ENCODE measurements at regions not wholly inside any gene's neighbourhood (a gene's known extent, or its start where the extent isn't known, plus 50 kb on each side); places are given as distances from the start of the nearest gene placed in this dataset.

DNA sequence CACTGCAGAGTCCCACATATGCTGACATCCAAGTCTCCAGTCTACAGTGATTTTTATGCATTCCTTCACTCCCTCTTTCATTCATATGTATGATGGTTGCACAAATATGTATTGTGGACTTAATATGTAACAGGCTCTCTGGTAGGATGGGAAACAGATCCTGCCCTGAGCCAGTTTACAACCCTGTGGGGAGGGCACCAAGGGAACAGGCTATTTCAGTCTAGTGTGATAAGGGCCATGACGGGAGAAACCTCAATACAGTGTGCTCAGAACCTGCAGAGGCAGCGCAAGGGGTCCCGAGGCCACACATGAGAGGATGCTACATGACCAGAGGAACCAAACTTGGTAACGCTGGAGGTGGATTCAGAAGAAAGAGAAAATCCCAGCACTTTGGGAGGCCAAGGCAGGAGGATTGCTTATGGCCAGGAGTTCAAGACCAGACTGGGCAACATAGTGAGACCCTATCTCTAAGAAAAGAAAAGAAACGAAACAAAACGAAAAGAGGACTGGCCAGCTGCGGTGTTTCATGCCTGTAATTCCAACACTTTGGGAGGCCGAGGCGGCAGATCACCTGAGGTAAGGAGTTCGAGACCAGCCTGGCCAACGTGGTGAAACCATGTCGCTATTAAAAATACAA lies 249.8 kb upstream of the JARID2 start:
- H3K4me3 ChIP-seq = no peak overlapping the region
- TF ChIP-seq, protein P1, sequence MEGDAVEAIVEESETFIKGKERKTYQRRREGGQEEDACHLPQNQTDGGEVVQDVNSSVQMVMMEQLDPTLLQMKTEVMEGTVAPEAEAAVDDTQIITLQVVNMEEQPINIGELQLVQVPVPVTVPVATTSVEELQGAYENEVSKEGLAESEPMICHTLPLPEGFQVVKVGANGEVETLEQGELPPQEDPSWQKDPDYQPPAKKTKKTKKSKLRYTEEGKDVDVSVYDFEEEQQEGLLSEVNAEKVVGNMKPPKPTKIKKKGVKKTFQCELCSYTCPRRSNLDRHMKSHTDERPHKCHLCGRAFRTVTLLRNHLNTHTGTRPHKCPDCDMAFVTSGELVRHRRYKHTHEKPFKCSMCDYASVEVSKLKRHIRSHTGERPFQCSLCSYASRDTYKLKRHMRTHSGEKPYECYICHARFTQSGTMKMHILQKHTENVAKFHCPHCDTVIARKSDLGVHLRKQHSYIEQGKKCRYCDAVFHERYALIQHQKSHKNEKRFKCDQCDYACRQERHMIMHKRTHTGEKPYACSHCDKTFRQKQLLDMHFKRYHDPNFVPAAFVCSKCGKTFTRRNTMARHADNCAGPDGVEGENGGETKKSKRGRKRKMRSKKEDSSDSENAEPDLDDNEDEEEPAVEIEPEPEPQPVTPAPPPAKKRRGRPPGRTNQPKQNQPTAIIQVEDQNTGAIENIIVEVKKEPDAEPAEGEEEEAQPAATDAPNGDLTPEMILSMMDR (IDR thresholded peaks at IDR 0.05) = no peak
- no peak for DNase-seq (ENCODE audit: low spot score)
- H3K27ac ChIP-seq = no peak overlapping the region

DNA sequence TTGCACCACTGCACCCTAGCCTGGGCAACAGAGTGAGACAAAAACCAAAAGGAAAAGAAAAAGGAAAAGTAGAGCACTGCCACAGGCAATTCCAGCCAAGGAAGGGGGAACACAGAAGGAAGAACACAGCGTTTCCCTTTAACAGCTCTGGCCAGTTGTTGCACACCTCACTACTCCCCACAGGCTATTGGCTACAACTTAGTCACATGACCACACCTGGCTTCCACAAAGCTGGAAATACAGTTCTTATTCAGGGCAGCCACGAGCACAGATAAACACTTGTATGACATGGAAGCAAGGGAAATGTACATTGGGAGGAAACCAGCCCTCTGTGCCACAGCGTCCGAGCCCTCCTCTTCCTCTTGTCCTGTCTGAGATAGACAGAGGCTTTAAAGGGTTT lies 249.0 kb upstream of the JARID2 start:
- H3K4me3 ChIP-seq = no peak overlapping the region
- TF ChIP-seq, protein P1 (IDR thresholded peaks at IDR 0.05) = no peak
- H3K27ac ChIP-seq = no peak overlapping the region
- no peak for DNase-seq (ENCODE audit: low spot score)

DNA sequence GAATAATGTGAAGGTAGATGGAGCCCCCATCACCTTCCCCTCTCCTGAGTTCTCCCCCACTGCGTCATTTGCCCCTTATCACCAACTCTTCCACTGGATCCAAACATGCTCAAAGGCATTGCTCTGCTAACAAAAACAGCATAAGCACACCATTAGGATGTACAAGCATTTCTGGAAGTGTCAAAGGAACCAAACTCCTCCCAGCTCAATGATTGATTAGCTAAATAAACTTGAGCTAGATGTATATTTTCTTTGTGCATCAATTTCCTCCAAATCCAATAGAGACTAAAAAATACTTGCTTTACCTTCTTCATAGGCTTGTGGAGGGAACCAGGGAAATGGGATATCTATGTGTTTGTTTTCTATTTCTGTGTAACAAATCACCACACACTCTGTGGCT lies 248.4 kb upstream of the JARID2 start:
- no peak for DNase-seq (ENCODE audit: low spot score)
- Histone ChIP-seq H3K4me3 (no peak overlapping the region), H3K27ac (no peak overlapping the region)
- TF ChIP-seq, protein P1 (IDR thresholded peaks at IDR 0.05) = no peak

DNA sequence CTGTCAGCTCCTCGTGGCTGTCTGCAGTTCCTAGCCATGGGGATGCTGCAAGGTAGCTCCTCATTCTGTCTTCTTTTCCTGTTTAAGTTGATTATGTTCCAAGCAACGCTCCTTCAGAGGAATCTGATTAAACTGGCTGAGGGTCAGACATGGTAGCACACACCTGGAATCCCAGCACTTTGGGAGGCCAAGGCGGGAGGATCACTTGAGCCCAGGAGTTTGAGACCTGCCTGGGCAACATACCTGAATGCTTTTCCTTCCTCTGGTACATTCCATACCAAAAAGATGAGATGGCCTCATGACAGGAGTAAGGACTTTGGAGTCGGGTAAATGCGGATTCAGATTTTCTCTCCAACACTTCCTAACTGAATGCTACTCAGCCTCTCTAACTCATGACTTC lies 246.8 kb upstream of the JARID2 start:
- no peak overlapping the region for H3K27ac ChIP-seq
- DNase-seq (ENCODE audit: low spot score) = no peak
- no peak overlapping the region for H3K4me3 ChIP-seq
- TF ChIP-seq, protein P1 (IDR thresholded peaks at IDR 0.05) = no peak

DNA sequence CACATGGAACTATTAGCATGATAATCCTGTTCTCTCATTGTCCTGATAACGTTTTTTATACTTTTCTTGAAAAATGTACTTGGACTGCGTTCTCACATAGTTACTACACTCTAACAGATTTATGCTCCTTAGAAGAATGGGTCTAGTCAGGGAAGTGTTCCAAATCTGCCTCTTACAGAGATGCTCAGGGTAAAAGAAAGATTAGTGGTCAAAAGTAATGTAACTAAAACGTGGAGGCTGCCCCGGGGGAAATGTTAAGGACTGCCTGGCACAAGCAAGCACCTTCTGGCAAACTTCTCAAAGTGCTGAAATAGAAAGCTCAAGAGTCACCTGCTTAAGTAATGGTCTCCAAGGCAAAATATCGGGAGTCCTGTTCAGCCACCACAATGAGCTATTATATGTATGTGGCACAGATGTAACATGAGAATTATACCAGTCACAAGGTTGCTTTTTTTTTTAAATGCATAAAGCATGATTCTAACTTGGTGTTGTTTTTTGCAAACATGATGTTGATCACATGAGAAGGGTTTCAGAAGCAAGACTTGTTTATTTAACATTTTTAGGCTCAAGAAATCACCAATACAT lies 244.5 kb upstream of the JARID2 start:
- TF ChIP-seq, protein P1 (IDR thresholded peaks at IDR 0.05) = no peak
- Histone ChIP-seq H3K4me3 (no peak overlapping the region), H3K27ac (no peak overlapping the region)
- DNase-seq (ENCODE audit: low spot score) = no peak

DNA sequence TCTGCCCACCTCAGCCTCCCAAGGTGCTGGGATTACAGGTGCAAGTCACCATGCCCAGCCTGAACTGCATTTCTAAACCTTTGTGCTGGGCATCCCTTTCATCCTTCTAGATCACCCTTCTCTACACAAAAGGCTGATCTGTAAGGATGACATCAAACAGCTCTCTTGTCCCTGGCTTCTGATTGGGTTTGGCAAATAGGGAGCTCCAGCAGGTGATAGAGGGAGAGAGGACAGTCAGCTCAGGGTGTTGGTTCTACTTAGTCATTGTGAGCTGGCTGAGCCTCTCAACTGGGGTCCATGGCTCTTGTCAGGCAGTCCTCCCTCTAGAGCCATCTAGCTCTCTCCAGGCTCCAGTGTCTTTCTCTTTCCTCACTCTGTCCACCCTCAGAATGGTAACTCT lies 237.6 kb upstream of the JARID2 start:
- Histone ChIP-seq H3K4me3 (no peak overlapping the region), H3K27ac (no peak overlapping the region)
- TF ChIP-seq, protein P1 (IDR thresholded peaks at IDR 0.05) = no peak
- no peak for DNase-seq (ENCODE audit: low spot score)

DNA sequence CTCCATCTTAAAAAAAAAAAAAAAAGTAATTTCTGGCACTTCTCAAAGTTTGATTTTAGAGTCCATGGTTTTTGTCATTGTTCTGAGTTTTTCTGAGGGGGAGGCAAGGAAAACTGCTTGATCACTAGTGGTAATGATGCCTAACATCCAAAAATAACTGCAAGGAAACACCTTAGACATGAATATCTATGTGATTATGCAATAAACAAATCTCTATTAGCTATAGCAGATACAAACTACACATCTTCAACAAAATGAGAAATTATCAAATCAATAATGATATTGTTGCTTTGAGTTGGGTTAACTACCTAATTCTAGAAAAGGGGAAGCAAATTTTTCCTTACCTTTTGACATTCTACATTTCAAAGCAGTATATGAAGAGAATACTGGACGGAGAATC lies 230.9 kb upstream of the JARID2 start:
- TF ChIP-seq, protein P1 (IDR thresholded peaks at IDR 0.05) = no peak
- H3K27ac ChIP-seq = no peak overlapping the region
- H3K4me3 ChIP-seq = no peak overlapping the region
- DNase-seq (ENCODE audit: low spot score) = no peak

Data from coronary artery (tissue), 2 donors.